NB4 (cell line): ENCODE measurements at regions not wholly inside any gene's neighbourhood (a gene's known extent, or its start where the extent isn't known, plus 50 kb on each side); places are given as distances from the start of the nearest gene placed in this dataset.
"Not testable (repeated sequence)": the region's sequence is repeated elsewhere in the genome, so short reads cannot be mapped to it uniquely, and the experiment has no call there.

Experiments
- MYC ChIP-seq: IDR thresholded peaks from 2 replicates; pipeline ENCODE4 v1.6.1; 2011; ENCODE audit warnings: low read depth, low read length
- POLR2A ChIP-seq: IDR thresholded peaks from 2 replicates; pipeline ENCODE4 v1.6.1; 2011; ENCODE audit warnings: mild to moderate bottlenecking; ENCODE audit not compliant: insufficient read length; ENCODE audit errors: extremely low read depth
- TF ChIP-seq, protein P1 (sequence below): IDR thresholded peaks from one replicate; pipeline ENCODE4 v1.5.1; 2012; ENCODE audit warnings: low read depth, low read length

DNA sequence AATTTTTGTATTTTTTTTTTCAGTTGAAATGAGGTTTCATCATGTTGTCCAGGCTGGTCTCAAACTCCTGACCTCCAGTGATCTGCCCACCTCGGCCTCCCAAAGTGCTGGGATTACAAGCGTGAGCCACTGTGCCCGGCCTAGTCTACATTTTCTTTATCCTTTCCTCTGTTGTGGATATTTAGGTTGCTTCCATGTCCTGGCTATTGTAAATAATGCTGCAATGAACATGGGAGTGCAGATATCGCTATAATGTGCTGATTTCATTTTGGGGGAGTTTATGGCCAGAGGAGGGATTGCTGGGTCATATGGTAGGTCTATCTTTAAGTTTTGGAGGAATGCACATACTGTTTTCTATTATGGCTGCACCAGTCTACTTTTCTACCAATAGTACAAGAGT is 58.9 kb upstream of the SYT9 start:
- TF ChIP-seq, protein P1, sequence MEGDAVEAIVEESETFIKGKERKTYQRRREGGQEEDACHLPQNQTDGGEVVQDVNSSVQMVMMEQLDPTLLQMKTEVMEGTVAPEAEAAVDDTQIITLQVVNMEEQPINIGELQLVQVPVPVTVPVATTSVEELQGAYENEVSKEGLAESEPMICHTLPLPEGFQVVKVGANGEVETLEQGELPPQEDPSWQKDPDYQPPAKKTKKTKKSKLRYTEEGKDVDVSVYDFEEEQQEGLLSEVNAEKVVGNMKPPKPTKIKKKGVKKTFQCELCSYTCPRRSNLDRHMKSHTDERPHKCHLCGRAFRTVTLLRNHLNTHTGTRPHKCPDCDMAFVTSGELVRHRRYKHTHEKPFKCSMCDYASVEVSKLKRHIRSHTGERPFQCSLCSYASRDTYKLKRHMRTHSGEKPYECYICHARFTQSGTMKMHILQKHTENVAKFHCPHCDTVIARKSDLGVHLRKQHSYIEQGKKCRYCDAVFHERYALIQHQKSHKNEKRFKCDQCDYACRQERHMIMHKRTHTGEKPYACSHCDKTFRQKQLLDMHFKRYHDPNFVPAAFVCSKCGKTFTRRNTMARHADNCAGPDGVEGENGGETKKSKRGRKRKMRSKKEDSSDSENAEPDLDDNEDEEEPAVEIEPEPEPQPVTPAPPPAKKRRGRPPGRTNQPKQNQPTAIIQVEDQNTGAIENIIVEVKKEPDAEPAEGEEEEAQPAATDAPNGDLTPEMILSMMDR, result not testable (repeated sequence)
- not testable (repeated sequence) for TF ChIP-seq POLR2A, MYC
